ENCODE measurements at regions not wholly inside any gene's neighbourhood (a gene's known extent, or its start where the extent isn't known, plus 50 kb on each side); places are given as distances from the start of the nearest gene placed in this dataset.

GRCh38 chr13:78981913-78982312, 323.0 kb upstream of the OBI1 start (continued):
- TF ChIP-seq ZNF275 (CRISPR knock-in tag; IDR thresholded peaks at IDR 0.05; ENCODE audit: borderline replicate concordance) (no peak), NR3C1 (CRISPR knock-in tag; IDR thresholded peaks at IDR 0.05) (no peak), FOXM1 (CRISPR knock-in tag; IDR thresholded peaks at IDR 0.05) (no peak), CBX1 (IDR thresholded peaks at IDR 0.05; ENCODE audit: low read depth) (no peak), ZIK1 (CRISPR knock-in tag; IDR thresholded peaks at IDR 0.05; ENCODE audit: borderline replicate concordance, low read depth) (no peak), ZNF564 (CRISPR knock-in tag; IDR thresholded peaks at IDR 0.05) (no peak), HNF1A (IDR thresholded peaks at IDR 0.05; ENCODE audit: low read depth) (no peak), HNF1A (CRISPR knock-in tag; IDR thresholded peaks at IDR 0.05; ENCODE audit: borderline replicate concordance) (no peak)

GRCh38 chr13:78979349-78979748, 320.4 kb upstream of the OBI1 start:
- TF ChIP-seq MXD4 (CRISPR knock-in tag; IDR thresholded peaks at IDR 0.05) (no peak), HNF1B (CRISPR knock-in tag; IDR thresholded peaks at IDR 0.05) (no peak), CAMTA2 (CRISPR knock-in tag; IDR thresholded peaks at IDR 0.05; ENCODE audit: borderline replicate concordance) (no peak), ZNF567 (CRISPR knock-in tag; IDR thresholded peaks at IDR 0.05; ENCODE audit: borderline replicate concordance) (no peak), GFI1 (CRISPR knock-in tag; IDR thresholded peaks at IDR 0.05; ENCODE audit: borderline replicate concordance) (no peak), ZNF878 (CRISPR knock-in tag; IDR thresholded peaks at IDR 0.05) (no peak), ZNF292 (CRISPR knock-in tag; IDR thresholded peaks at IDR 0.05; ENCODE audit: borderline replicate concordance, low read depth) (no peak), NRL (CRISPR knock-in tag; IDR thresholded peaks at IDR 0.05; ENCODE audit: borderline replicate concordance) (no peak)
- H3K27me3 ChIP-seq (ENCODE audit: control insufficient read depth in 1 of 2, insufficient read depth in 2 of 2, low read length in 2 of 2): no peaks in the 10 kb centered on the region
- no peaks in the 10 kb centered on the region for H3K4me1 ChIP-seq (ENCODE audit: insufficient read depth, low read length)
- ChIA-PET CTCF (ENCODE audit: low intra/inter-chr PET ratio, low total read pairs) (interaction anchor here (1.9 to 2.5 kb wide), 2 partner anchors 738 to 842 kb away, joined by 20 to 25 read pairs; no protein-coding TSS in a partner anchor), POLR2A (no interaction called here)
- WGBS (ENCODE audit: low lambda C conversion rate): under 1% methylated on average over 5 of the region's 5 CpGs
- no peak overlapping the region for H3K4me2 ChIP-seq (ENCODE audit: low read depth, low read length)
- FAIRE-seq (no peak), ATAC-seq (no peak), DNase-seq (ENCODE audit: low spot score) (no peak)
- H2AFZ ChIP-seq (ENCODE audit: low read length): no peak overlapping the region
- H3K36me3 ChIP-seq (replicated peaks in 1 of 2; ENCODE audit: control insufficient read depth in 1 of 2, insufficient read depth in 2 of 2, low read length in 2 of 2): no peaks in the 10 kb centered on the region
- no peak overlapping the region for H3K9ac ChIP-seq (ENCODE audit: insufficient read depth, low read depth, low read length)
- H3K9me3 ChIP-seq (ENCODE audit: low read length): no peaks in the 10 kb centered on the region
- intact Hi-C loops (cut with micrococcal nuclease; ENCODE audit: unreplicated experiment): loop anchor here (10.0 kb wide), 2 partner anchors 175 to 415 kb away; no protein-coding TSS in a partner anchor
- no peaks in the 10 kb centered on the region for H4K20me1 ChIP-seq (ENCODE audit: insufficient read depth, low read length)
- no peak overlapping the region for H3K27ac ChIP-seq (ENCODE audit: extremely low read length, insufficient read depth, low read length)
- in situ Hi-C loops (cut with HindIII; ENCODE audit: extremely low pct_ligation_motif_present, low pct_unique_long_range_greater_than_20kb): loop anchor here (5.0 kb wide), 2 partner anchors 742 to 837 kb away; no protein-coding TSS in a partner anchor
- BruUV-seq (replicated peaks): no TSS peak
- no peaks in the 10 kb centered on the region for H3K79me2 ChIP-seq (ENCODE audit: insufficient read depth, low read length)
- no peak overlapping the region for H3K4me3 ChIP-seq (replicated peaks in 1 of 3; ENCODE audit: insufficient read depth in 1 of 3, low read depth in 2 of 3, low read length in 3 of 3)
